ENCODE measurements at regions not wholly inside any gene's neighbourhood (a gene's known extent, or its start where the extent isn't known, plus 50 kb on each side); places are given as distances from the start of the nearest gene placed in this dataset.

DNA sequence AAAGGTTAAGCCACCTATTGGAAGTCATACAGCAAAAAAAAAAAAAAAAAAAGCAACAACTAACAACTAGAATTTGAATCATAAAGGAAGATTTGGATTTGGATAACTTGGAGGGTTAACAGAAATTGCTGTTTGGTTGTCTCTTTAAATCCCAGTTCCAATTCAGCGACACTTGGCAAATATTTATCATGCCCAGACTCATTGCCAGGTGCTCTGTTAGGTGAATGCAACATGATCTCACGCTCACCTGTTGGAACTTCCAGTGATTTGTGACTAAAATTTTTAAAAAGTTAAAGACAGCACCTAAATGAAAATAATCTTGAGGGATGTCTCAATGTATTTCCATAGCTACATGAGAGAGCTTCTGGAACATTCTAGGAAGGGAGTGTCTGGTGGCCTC lies 103.7 kb downstream of the TBX3 start:
- no peak for DNase-seq (ENCODE audit: low spot score, unreplicated experiment)
- Mint-ChIP-seq H3K27ac (no peak overlapping the region), H3K4me1 (ENCODE audit: low read depth) (peaks cover 1% of the 10 kb centered on the region), H3K27me3 (no peaks in the 10 kb centered on the region), H3K4me3 (ENCODE audit: low read depth) (no peak overlapping the region), H3K36me3 (ENCODE audit: insufficient read depth) (no peaks in the 10 kb centered on the region), H3K9me3 (ENCODE audit: low read depth) (no peaks in the 10 kb centered on the region)
- TF ChIP-seq, protein P1, sequence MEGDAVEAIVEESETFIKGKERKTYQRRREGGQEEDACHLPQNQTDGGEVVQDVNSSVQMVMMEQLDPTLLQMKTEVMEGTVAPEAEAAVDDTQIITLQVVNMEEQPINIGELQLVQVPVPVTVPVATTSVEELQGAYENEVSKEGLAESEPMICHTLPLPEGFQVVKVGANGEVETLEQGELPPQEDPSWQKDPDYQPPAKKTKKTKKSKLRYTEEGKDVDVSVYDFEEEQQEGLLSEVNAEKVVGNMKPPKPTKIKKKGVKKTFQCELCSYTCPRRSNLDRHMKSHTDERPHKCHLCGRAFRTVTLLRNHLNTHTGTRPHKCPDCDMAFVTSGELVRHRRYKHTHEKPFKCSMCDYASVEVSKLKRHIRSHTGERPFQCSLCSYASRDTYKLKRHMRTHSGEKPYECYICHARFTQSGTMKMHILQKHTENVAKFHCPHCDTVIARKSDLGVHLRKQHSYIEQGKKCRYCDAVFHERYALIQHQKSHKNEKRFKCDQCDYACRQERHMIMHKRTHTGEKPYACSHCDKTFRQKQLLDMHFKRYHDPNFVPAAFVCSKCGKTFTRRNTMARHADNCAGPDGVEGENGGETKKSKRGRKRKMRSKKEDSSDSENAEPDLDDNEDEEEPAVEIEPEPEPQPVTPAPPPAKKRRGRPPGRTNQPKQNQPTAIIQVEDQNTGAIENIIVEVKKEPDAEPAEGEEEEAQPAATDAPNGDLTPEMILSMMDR (IDR thresholded peaks at IDR 0.05; ENCODE audit: unreplicated experiment), result no peak

DNA sequence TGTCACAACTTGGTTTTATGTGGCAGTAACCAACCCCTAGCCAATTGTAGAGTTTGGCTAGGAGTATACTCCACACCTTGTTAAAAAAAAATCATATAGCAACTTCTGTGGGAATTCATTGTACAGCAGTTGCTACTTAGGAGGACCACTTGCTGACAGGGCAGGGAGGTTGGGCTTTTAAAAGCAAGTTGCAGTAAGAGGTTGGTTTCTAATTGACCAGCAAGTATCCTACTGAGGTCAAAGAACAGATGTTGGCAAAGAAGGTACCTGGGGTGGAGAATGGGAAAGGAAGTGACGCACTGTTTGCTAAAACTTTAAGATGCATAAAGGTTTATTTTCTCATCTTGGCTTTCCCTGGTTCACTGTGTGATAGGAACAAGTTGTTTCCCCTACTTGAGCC lies 104.6 kb downstream of the TBX3 start:
- H3K4me3 Mint-ChIP-seq (ENCODE audit: low read depth), result no peak overlapping the region
- no peaks in the 10 kb centered on the region for H3K36me3 Mint-ChIP-seq (ENCODE audit: insufficient read depth)
- no peaks in the 10 kb centered on the region for H3K27me3 Mint-ChIP-seq
- TF ChIP-seq, protein P1 (IDR thresholded peaks at IDR 0.05; ENCODE audit: unreplicated experiment), result no peak
- H3K4me1 Mint-ChIP-seq (ENCODE audit: low read depth), result peaks cover 1% of the 10 kb centered on the region
- H3K27ac Mint-ChIP-seq, result no peak overlapping the region
- no peak for DNase-seq (ENCODE audit: low spot score, unreplicated experiment)
- H3K9me3 Mint-ChIP-seq (ENCODE audit: low read depth), result no peaks in the 10 kb centered on the region

DNA sequence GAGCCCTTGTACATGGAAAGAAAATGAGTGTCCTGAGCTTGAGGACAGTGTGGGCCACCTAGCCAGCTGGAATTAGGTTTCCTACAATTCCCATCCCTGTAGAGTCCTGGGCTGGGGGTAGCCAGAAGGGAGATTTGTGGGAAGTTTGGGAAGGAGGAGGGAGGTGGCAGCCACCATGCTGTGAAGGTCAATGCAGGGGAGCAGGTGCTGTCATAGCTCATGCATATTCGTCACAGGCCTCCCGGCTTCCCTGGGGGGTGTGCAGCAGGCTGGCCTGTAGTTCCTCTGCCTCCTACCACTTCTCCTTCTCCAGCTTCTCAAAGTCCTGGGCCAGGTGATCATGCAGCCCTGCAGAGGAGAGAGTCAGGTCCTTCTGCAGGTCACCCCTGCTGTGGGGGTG lies 121.3 kb downstream of the TBX3 start:
- TF ChIP-seq, protein P1 (IDR thresholded peaks at IDR 0.05; ENCODE audit: unreplicated experiment), result no peak
- Mint-ChIP-seq H3K4me1 (ENCODE audit: low read depth) (no peaks in the 10 kb centered on the region), H3K27me3 (no peaks in the 10 kb centered on the region), H3K4me3 (ENCODE audit: low read depth) (no peak overlapping the region), H3K36me3 (ENCODE audit: insufficient read depth) (no peaks in the 10 kb centered on the region), H3K9me3 (ENCODE audit: low read depth) (no peaks in the 10 kb centered on the region), H3K27ac (no peak overlapping the region)
- no peak for DNase-seq (ENCODE audit: low spot score, unreplicated experiment)

DNA sequence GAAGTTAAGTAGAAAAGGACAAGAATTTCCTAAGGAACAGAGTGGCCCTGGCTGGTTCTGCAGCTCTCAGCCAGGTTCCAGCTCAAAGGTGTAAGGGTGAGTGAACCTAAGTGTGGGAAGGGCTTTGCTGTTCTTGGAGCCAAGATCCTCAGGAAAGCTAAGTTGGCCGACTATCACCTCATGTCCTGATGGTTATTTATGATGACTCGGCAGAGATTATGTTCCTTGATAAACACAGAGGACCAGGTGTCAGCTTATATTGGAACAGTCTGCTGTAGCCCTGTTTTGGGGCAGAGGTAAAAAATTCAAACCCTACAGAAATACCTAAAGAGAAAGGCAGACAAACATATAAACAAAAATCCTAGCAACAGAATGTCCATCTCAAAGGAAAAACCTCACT lies 128.5 kb downstream of the TBX3 start:
- Mint-ChIP-seq H3K27me3 (no peaks in the 10 kb centered on the region), H3K4me1 (ENCODE audit: low read depth) (peaks cover 3% of the 10 kb centered on the region), H3K36me3 (ENCODE audit: insufficient read depth) (no peaks in the 10 kb centered on the region), H3K27ac (no peak overlapping the region), H3K9me3 (ENCODE audit: low read depth) (no peaks in the 10 kb centered on the region), H3K4me3 (ENCODE audit: low read depth) (no peak overlapping the region)
- DNase-seq (ENCODE audit: low spot score, unreplicated experiment), result no peak
- TF ChIP-seq, protein P1 (IDR thresholded peaks at IDR 0.05; ENCODE audit: unreplicated experiment), result no peak

DNA sequence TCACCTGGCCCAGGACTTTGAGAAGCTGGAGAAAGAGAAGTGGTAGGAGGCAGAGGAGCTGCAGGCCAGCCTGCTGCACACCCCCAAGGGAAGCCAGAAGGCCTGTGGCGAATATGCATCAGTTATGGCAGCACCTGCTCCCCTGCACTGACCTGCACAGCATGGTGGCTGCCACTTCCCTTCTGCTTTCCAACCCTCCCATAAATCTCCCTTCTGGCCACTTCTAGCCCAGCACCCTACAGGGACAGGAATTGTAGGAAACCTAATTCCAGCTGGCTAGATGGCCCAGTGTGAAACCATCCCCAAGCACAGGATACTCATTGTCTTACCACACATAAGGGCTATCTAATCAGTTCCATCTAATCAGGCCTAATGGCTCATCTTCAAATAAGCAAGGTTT lies 136.3 kb downstream of the TBX3 start:
- TF ChIP-seq, protein P1 (IDR thresholded peaks at IDR 0.05; ENCODE audit: unreplicated experiment), result no peak
- peaks cover 3% of the 10 kb centered on the region for H3K9me3 Mint-ChIP-seq (ENCODE audit: low read depth)
- H3K27me3 Mint-ChIP-seq, result peaks cover 2% of the 10 kb centered on the region
- H3K4me3 Mint-ChIP-seq (ENCODE audit: low read depth), result no peak overlapping the region
- DNase-seq (ENCODE audit: low spot score, unreplicated experiment), result no peak
- H3K36me3 Mint-ChIP-seq (ENCODE audit: insufficient read depth), result no peaks in the 10 kb centered on the region
- H3K27ac Mint-ChIP-seq, result no peak overlapping the region
- no peaks in the 10 kb centered on the region for H3K4me1 Mint-ChIP-seq (ENCODE audit: low read depth)

All from progenitor cell of endocrine pancreas (in vitro differentiated cells).